ENCODE measurements at regions not wholly inside any gene's neighbourhood (a gene's known extent, or its start where the extent isn't known, plus 50 kb on each side); places are given as distances from the start of the nearest gene placed in this dataset.

DNA sequence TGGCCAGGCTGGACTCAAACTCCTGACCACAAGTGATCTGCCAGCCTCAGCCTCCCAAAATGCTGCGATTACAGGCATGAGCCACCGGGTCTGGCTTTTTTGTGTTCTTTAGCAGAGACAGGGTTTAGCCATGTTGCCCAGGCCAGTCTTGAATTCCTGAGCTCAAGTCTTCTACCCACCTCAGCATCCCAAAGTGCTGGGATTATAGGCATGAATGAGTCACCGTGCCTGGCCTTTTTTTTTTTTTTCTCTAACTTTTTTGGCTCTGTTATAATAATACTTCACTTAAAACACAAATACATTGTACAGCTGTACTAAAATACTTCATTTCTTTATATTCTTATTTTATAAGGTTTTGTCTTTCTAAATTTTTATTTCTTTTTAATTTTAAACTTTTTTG, 599.5 kb upstream of the PCDH9 start:
- TF ChIP-seq, protein P1, sequence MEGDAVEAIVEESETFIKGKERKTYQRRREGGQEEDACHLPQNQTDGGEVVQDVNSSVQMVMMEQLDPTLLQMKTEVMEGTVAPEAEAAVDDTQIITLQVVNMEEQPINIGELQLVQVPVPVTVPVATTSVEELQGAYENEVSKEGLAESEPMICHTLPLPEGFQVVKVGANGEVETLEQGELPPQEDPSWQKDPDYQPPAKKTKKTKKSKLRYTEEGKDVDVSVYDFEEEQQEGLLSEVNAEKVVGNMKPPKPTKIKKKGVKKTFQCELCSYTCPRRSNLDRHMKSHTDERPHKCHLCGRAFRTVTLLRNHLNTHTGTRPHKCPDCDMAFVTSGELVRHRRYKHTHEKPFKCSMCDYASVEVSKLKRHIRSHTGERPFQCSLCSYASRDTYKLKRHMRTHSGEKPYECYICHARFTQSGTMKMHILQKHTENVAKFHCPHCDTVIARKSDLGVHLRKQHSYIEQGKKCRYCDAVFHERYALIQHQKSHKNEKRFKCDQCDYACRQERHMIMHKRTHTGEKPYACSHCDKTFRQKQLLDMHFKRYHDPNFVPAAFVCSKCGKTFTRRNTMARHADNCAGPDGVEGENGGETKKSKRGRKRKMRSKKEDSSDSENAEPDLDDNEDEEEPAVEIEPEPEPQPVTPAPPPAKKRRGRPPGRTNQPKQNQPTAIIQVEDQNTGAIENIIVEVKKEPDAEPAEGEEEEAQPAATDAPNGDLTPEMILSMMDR (tag by site-specific recombination; IDR thresholded peaks at IDR 0.05), result no peak
- TF ChIP-seq, protein P2, sequence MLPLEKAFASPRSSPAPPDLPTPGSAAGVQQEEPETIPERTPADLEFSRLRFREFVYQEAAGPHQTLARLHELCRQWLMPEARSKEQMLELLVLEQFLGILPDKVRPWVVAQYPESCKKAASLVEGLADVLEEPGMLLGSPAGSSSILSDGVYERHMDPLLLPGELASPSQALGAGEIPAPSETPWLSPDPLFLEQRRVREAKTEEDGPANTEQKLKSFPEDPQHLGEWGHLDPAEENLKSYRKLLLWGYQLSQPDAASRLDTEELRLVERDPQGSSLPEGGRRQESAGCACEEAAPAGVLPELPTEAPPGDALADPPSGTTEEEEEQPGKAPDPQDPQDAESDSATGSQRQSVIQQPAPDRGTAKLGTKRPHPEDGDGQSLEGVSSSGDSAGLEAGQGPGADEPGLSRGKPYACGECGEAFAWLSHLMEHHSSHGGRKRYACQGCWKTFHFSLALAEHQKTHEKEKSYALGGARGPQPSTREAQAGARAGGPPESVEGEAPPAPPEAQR (tag by site-specific recombination; IDR thresholded peaks at IDR 0.05), result no peak
- TF ChIP-seq ZFP41 (tag by site-specific recombination; IDR thresholded peaks at IDR 0.05; ENCODE audit: borderline replicate concordance) (no peak), ZFP3 (tag by site-specific recombination; IDR thresholded peaks at IDR 0.05; ENCODE audit: low read depth) (no peak), RBAK (tag by site-specific recombination; IDR thresholded peaks at IDR 0.05) (no peak), GLI4 (tag by site-specific recombination; IDR thresholded peaks at IDR 0.05) (no peak), KLF10 (tag by site-specific recombination; IDR thresholded peaks at IDR 0.05) (no peak), ZNF114 (tag by site-specific recombination; IDR thresholded peaks at IDR 0.05) (no peak), ZNF10 (tag by site-specific recombination; IDR thresholded peaks at IDR 0.05) (no peak), MZF1 (tag by site-specific recombination; IDR thresholded peaks at IDR 0.05; ENCODE audit: borderline replicate concordance) (no peak), ZNF747 (tag by site-specific recombination; IDR thresholded peaks at IDR 0.05) (no peak), ZNF2 (tag by site-specific recombination; IDR thresholded peaks at IDR 0.05) (no peak), REPIN1 (tag by site-specific recombination; IDR thresholded peaks at IDR 0.05; ENCODE audit: low read depth) (no peak)
- TF ChIP-seq, protein P3, sequence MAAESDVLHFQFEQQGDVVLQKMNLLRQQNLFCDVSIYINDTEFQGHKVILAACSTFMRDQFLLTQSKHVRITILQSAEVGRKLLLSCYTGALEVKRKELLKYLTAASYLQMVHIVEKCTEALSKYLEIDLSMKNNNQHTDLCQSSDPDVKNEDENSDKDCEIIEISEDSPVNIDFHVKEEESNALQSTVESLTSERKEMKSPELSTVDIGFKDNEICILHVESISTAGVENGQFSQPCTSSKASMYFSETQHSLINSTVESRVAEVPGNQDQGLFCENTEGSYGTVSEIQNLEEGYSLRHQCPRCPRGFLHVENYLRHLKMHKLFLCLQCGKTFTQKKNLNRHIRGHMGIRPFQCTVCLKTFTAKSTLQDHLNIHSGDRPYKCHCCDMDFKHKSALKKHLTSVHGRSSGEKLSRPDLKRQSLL (tag by site-specific recombination; IDR thresholded peaks at IDR 0.05), result no peak
